GM12864 (cell line): ENCODE measurements at regions not wholly inside any gene's neighbourhood (a gene's known extent, or its start where the extent isn't known, plus 50 kb on each side); places are given as distances from the start of the nearest gene placed in this dataset.
A peak's percentile ranks its signal among the peaks of the same experiment; 100 is the strongest.
"Not testable (repeated sequence)": the region's sequence is repeated elsewhere in the genome, so short reads cannot be mapped to it uniquely, and the experiment has no call there.

Experiments used
- DNase-seq: peaks from one replicate; pipeline ENCODE4 v3.0.0-alpha.2; 2011; ENCODE audit warnings: low read depth
- H3K4me3 ChIP-seq: 2 replicates; pipeline ENCODE4 v1.5.1; 2011; ENCODE audit warnings: mild to moderate bottlenecking, low read depth, low read length, control low read depth
- TF ChIP-seq, protein P1 (sequence below): IDR thresholded peaks from 2 replicates; pipeline ENCODE4 v1.5.1; 2011; ENCODE audit warnings: low read depth, mild to moderate bottlenecking, moderate library complexity, low read length, control low read depth, inconsistent platforms; ENCODE audit errors: missing control alignments

DNA sequence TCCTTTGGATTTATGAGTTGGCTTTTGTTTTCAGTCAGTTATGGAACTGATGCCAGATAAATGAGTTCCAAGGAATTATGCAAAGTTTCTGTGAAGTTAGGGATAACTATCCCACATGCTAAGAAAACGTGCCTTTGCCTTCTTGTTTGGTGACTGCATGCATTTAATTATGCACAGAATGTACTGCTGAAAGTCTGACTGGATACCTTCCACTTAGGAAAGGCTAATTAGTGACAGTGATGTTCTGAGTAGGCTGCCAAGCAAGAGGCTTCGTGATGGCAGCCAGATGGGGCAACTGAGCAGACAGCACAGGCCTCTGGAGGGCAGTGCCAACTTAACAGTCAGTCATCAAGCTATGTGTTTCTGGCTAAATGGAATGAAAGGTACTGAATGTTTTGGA, 289.9 kb downstream of the CD109 start:
- TF ChIP-seq, protein P1, sequence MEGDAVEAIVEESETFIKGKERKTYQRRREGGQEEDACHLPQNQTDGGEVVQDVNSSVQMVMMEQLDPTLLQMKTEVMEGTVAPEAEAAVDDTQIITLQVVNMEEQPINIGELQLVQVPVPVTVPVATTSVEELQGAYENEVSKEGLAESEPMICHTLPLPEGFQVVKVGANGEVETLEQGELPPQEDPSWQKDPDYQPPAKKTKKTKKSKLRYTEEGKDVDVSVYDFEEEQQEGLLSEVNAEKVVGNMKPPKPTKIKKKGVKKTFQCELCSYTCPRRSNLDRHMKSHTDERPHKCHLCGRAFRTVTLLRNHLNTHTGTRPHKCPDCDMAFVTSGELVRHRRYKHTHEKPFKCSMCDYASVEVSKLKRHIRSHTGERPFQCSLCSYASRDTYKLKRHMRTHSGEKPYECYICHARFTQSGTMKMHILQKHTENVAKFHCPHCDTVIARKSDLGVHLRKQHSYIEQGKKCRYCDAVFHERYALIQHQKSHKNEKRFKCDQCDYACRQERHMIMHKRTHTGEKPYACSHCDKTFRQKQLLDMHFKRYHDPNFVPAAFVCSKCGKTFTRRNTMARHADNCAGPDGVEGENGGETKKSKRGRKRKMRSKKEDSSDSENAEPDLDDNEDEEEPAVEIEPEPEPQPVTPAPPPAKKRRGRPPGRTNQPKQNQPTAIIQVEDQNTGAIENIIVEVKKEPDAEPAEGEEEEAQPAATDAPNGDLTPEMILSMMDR: no peak
- no peak for DNase-seq
- no peak overlapping the region for H3K4me3 ChIP-seq

DNA sequence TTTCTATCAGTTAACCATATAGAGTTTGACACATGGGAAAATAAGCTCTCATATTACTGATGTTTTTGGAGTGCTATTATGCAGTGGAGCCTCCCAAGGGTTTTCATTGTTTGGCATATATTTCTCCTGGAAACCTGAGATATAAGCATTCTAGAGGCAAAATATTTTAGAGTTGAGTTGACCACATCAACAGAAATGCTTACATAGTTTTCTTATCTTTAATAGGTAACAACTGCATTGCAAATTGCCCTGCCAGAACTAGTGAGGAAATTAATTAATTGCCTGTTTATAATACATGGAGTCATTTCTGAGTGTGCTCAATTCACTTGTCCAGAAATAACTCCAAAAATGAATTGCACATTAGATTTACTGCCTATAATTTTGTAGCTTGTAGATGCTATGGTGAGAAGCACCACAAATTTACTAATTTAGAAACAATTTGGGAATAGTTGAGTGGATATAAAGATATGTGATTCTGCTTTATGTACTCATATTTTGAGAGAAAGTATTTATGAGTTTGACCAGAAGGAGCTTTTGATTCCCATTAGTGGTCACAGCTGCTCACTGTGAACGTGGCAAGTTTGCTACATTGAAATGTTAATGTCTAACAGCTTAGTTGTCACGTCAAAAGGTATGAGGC, 288.7 kb downstream of the CD109 start:
- TF ChIP-seq, protein P1: no peak
- DNase-seq: no peak
- no peak overlapping the region for H3K4me3 ChIP-seq

DNA sequence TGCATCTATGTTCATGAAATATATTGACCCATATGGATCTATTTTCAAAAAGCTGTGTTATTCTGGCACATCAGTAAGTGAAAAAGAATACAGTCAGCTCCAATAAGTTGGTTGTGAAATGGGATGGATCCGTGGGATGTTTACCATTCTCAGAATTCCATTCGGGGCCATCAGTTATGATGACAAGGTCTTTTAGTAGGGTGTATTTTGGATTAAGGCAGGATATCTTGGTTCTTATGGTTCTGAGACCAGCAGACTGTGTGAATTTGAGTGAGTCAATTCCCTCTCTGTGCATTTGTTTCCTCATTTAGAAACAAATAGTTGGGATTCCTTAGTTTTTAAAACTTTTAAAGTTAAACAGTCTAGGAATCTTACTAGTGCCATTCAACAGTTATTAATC, 287.4 kb downstream of the CD109 start:
- TF ChIP-seq, protein P1: no peak
- DNase-seq: no peak
- no peak overlapping the region for H3K4me3 ChIP-seq

DNA sequence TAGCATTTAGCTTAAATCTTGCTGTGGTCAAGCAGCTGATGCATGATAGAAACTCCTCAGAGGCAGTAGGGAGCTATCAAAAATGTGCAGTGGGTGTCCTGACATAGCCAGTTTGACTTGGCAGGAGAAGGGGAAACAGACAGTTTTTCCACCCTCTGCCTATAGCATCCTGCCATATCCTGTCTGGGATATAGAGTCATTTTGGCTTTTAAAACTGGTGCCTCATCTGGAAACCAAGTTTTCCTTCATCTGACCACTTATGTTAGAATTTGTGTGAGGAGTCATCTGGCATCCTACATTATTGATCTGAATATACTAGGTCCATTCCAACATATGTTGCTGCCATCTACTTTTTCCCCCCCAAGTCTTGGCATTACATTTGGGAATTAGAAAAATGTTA, 284.1 kb downstream of the CD109 start:
- TF ChIP-seq, protein P1: no peak
- DNase-seq: no peak
- H3K4me3 ChIP-seq: no peak overlapping the region

DNA sequence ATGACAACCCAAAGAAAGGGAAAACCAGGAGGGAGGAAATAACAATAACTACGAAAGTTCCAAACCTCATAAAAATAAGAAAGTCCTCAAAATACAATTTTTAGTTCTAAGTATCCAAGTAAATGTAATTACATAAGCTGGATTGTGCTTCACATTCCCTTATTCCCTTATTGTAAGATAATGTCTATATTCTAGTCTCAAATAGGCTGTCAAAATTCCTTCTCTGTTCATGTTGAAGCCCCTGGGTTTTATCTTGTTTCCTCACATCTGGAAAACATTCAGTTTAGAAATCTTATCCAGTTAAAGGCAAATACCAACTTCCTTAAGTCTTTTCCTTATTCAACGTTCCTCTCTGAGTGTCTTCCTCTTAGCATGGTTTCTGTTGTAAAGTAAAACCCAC, 282.3 kb downstream of the CD109 start:
- no peak for DNase-seq
- no peak overlapping the region for H3K4me3 ChIP-seq
- TF ChIP-seq, protein P1: no peak

DNA sequence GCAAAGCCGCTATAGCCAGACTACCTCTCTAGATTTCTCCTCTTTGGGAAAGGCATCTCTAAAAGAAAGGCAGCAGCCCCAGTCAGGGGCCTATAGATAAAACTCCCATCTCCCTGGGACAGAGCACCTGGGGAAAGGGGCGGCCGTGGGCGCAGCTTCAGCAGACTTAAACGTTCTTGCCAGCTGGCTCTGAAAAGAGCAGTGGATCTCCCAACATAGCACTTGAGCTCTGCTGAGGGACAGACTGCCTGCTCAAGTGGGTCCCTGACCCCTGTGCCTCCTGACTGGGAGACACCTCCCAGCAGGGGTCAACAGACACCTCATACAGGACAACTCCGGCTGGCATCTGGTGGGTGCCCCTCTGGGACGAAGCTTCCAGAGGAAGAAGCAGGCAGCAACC, 276.5 kb downstream of the CD109 start:
- DNase-seq, H3K4me3 ChIP-seq: not testable (repeated sequence)

DNA sequence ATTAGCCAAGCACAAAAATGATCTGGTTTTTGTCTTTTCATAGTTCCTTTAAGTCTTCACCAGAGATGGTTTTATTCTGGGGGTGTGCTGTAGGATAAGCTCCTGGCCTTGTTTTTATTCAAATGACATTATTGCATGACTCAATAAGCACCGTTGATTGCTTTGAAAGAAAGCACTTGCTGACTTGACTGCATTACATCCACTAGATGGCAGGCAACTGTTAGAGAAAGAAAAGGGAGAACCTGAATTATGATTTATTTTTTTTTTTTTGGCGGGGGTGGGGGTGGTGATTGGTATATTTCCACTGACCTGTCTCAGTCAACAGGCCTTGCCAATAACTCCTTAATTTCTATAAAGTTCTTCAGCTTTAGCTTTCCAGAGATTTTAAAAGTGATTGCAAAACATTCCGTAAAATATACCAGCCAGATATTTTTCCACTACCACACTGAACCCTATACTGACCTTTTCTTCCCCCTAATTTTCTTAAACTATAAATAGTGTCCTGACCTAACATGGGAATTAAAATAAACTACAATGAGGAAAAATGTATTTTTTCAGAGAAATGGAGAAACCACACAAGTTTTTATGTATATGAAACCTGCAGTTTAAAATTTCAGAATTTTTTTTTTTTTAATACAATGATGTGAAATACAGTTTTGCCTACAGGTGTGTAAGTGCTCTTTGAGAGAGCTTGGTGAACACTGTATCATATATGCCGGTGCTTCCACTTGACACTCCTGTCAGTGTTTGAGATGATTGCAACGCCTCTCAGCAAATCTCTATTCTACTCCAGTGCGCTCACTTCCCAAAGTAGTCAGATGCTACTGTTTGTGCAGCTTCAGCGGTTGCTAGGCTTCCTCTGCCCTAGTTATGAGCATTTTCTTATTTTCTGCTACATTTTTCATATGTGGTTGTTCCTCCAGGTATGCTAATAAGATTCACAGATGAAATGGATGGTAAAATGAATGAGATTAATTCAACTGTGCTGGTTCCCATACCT, 274.3 kb downstream of the CD109 start:
- peak; percentile 7 for DNase-seq
- no peak overlapping the region for H3K4me3 ChIP-seq
- TF ChIP-seq, protein P1: peak; percentile 52
